Psoas muscle (tissue), 7 donors: ENCODE measurements at regions not wholly inside any gene's neighbourhood (a gene's known extent, or its start where the extent isn't known, plus 50 kb on each side); places are given as distances from the start of the nearest gene placed in this dataset.

Experiments used
- ATAC-seq, 4 donors: fragments of 200-7000 bp; cut with Tn5 transposase; one replicate each; pipeline ENCODE4 v1.9.1; 2020; ENCODE audit warnings: moderate library complexity in 3 of 4, mild to moderate bottlenecking in 2 of 4
- DNase-seq, 2 donors: peaks; one replicate each; pipeline ENCODE4 v3.0.0-alpha.2; 2020
- H3K27ac ChIP-seq: fragments of 200-600 bp; one replicate; pipeline ENCODE4 v1.8.0; 2022
- H3K27me3 ChIP-seq, 3 donors: fragments of 200-600 bp in 1 of 3; one replicate each; pipeline versions ENCODE4 v1.6.1 to v1.8.0; 2013 to 2022; ENCODE audit warnings: low read length in 2 of 3, mild to moderate bottlenecking in 2 of 3, moderate library complexity in 1 of 3; ENCODE audit not compliant: insufficient read depth in 3 of 3
- H3K36me3 ChIP-seq, 2 donors: fragments of 200-600 bp in 1 of 2; one replicate each; pipeline versions ENCODE4 v1.6.1 to v1.8.0; 2013 to 2022; ENCODE audit warnings: low read depth in 1 of 2, mild to moderate bottlenecking in 1 of 2, moderate library complexity in 1 of 2; ENCODE audit not compliant: insufficient read depth in 1 of 2
- H3K4me1 ChIP-seq: fragments of 200-600 bp; one replicate; pipeline ENCODE4 v1.8.0; 2022
- H3K4me3 ChIP-seq: fragments of 200-600 bp; one replicate; pipeline ENCODE4 v1.8.0; 2022; ENCODE audit warnings: mild to moderate bottlenecking
- H3K9me3 ChIP-seq: fragments of 200-600 bp; one replicate; pipeline ENCODE4 v1.8.0; 2022
- CTCF ChIP-seq: fragments of 200-600 bp; IDR thresholded peaks from one replicate; pipeline ENCODE4 v1.8.0; 2022; ENCODE audit warnings: antibody characterized with exemption
- WGBS, 3 donors: extraction: QIAGEN DNeasy Blood & Tissue Kit; methylation state at CpG; one replicate each; pipeline versions ENCODE4 v1.1.6 to v1.1.7; 2013; 5-methylcytosine and 5-hydroxymethylcytosine counted together
- intact Hi-C, 2 donors: fragments of 100-400 bp; cut with DNase I; formaldehyde crosslinking; loops; one replicate each; pipeline versions ENCODE4 v1.11.0 to v1.14.2; 2022
- donor health status: healthy with polysubstance abuse.
- donor health status: DM: no; HTN: no; CAD: no; lungs with moderate emphysema.
- donor health status: Bipolar disorder and iron deficiency.
- donor health status: healthy.
- donor health status: DM: yes; HTN: yes; CAD: no.
- donor health status: DM: no; HTN: no; CAD: no.
- donor health status: DM: yes; HTN: yes; CAD: no.

- no peak for DNase-seq
- Histone ChIP-seq H3K4me3 (no peak overlapping the region), H3K4me1 (no peaks in the 10 kb centered on the region), H3K27me3 (no peaks in the 10 kb centered on the region), H3K9me3 (no peaks in the 10 kb centered on the region), H3K36me3 (no peaks in the 10 kb centered on the region), H3K27ac (no peak overlapping the region)
- ATAC-seq = no peak
- intact Hi-C loops = no loop called here
- TF ChIP-seq CTCF = no peak
- 29 to 35% (median 34%) methylated on average over 7 of the region's 7 CpGs for WGBS, 3 donors
These were observed 131.8 kb upstream of the USP15 start for GRCh38 chr12:62128175-62128975.

GRCh38 chr12:62129291-62129690 lies 130.9 kb upstream of the USP15 start:
- intact Hi-C loops = no loop called here
- WGBS, 3 donors = 63 to 75% (median 65%) methylated on average over 4 of the region's 4 CpGs
- H3K27me3 ChIP-seq = no peaks in the 10 kb centered on the region

GRCh38 chr12:62130402-62130801 lies 129.8 kb upstream of the USP15 start:
- Histone ChIP-seq H3K27ac (no peak overlapping the region), H3K4me1 (no peaks in the 10 kb centered on the region), H3K36me3 (no peaks in the 10 kb centered on the region), H3K27me3 (no peaks in the 10 kb centered on the region), H3K4me3 (no peak overlapping the region), H3K9me3 (no peaks in the 10 kb centered on the region)
- WGBS, 3 donors = 71% methylated on average over 3 of the region's 3 CpGs
- no peak for DNase-seq
- no peak for ATAC-seq
- intact Hi-C loops = no loop called here
- no peak for TF ChIP-seq CTCF

More at GRCh38 chr12:62129291-62129690, 130.9 kb upstream of the USP15 start:
- Histone ChIP-seq H3K4me3 (no peak overlapping the region), H3K27ac (no peak overlapping the region), H3K36me3 (no peaks in the 10 kb centered on the region), H3K4me1 (no peaks in the 10 kb centered on the region), H3K9me3 (no peaks in the 10 kb centered on the region)
- DNase-seq (no peak), ATAC-seq (no peak)
- no peak for TF ChIP-seq CTCF

DNA sequence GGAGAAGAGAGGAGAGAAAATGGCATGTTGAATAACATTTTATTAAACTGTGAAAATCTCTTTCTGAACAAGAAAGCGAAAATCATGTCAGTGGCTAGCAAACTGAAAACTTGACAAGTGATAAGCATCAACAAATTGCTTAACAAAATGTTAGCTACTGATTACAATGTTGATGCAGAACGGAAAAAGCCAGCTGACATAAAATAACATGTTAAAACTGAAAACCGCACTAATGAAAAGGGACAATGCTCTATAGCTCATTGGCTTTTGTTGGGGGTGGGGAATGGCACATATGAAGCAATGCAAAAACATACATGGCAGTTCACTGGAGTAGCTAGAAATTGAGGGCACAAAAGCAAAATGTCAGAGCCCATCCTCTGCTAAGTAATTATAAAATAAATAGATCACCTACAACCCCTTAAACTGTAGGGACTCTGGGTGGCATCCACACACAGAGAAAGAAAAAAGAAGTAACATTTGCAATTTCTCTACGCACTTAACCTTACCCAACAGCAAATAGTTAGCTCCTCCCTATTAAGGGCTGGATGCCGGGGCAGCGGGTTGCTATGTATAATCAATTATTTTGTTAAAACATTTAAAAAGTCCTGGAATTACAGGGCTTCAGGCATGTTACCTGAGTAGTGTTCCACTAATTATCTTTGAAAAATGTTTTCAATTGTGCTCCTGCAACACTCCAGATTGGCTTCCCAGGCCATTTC lies 129.2 kb upstream of the USP15 start:
- Histone ChIP-seq H3K27ac (no peak overlapping the region), H3K36me3 (no peaks in the 10 kb centered on the region), H3K4me3 (no peak overlapping the region), H3K27me3 (no peaks in the 10 kb centered on the region), H3K4me1 (no peaks in the 10 kb centered on the region), H3K9me3 (no peaks in the 10 kb centered on the region)
- no peak for DNase-seq
- 74 to 75% (median 75%) methylated on average over 6 of the region's 6 CpGs for WGBS, 3 donors
- intact Hi-C loops = no loop called here
- TF ChIP-seq CTCF = no peak
- no peak for ATAC-seq
